Liver (tissue), 3 donors: ENCODE measurements at regions not wholly inside any gene's neighbourhood (a gene's known extent, or its start where the extent isn't known, plus 50 kb on each side); places are given as distances from the start of the nearest gene placed in this dataset.

Experiments used
- ATF3 ChIP-seq: IDR thresholded peaks from 2 replicates; pipeline ENCODE4 v1.6.1; 2016; ENCODE audit warnings: antibody characterized with exemption
- CTCF ChIP-seq: fragments of 150-350 bp; IDR thresholded peaks from 2 replicates; pipeline ENCODE4 v1.5.1; 2017; ENCODE audit warnings: improper control_type of control experiment, low read depth, low read length; ENCODE audit not compliant: missing input control
- EGR1 ChIP-seq, 2 donors: IDR thresholded peaks; 2 replicates each; pipeline ENCODE4 v1.6.1; 2016 to 2018; ENCODE audit warnings: antibody characterized with exemption in 2 of 2, low read depth in 2 of 2
- FOXA2 ChIP-seq: IDR thresholded peaks from 2 replicates; pipeline ENCODE4 v1.6.1; 2016; ENCODE audit warnings: antibody characterized with exemption
- JUND ChIP-seq, 2 donors: IDR thresholded peaks; 2 replicates each; pipeline ENCODE4 v1.6.1; 2016; ENCODE audit warnings: antibody characterized with exemption in 2 of 2
- NR2F2 ChIP-seq: IDR thresholded peaks from 2 replicates; pipeline ENCODE4 v1.6.1; 2016; ENCODE audit warnings: antibody characterized with exemption
- RAD21 ChIP-seq, 2 donors: IDR thresholded peaks; 2 replicates each; pipeline ENCODE4 v1.6.1; 2016; ENCODE audit warnings: antibody characterized with exemption in 2 of 2, mild to moderate bottlenecking in 2 of 2
- SP1 ChIP-seq: IDR thresholded peaks from 2 replicates; pipeline ENCODE4 v1.6.1; 2018; ENCODE audit warnings: antibody characterized with exemption, mild to moderate bottlenecking
- TAF1 ChIP-seq: conservative IDR thresholded peaks from 2 replicates; pipeline ENCODE4 v1.6.1; 2016; ENCODE audit warnings: antibody characterized with exemption, mild to moderate bottlenecking
- donor health status: healthy.
- donor health status: healthy.

- TF ChIP-seq CTCF: no peak
- no peak for TF ChIP-seq TAF1
- TF ChIP-seq FOXA2: no peak
- TF ChIP-seq RAD21 (IDR thresholded peaks at IDR 0.05): no peak
- no peak for TF ChIP-seq EGR1 (IDR thresholded peaks at IDR 0.05; ENCODE audit: low read depth in 2 of 2)
- TF ChIP-seq SP1: no peak
- TF ChIP-seq JUND (IDR thresholded peaks at IDR 0.05): no peak
- no peak for TF ChIP-seq NR2F2
- TF ChIP-seq ATF3: no peak
Observed at GRCh38 chr3:148087601-148088371, 609.9 kb upstream of the AGTR1 start.
